ENCODE measurements at regions not wholly inside any gene's neighbourhood (a gene's known extent, or its start where the extent isn't known, plus 50 kb on each side); places are given as distances from the start of the nearest gene placed in this dataset.

DNA sequence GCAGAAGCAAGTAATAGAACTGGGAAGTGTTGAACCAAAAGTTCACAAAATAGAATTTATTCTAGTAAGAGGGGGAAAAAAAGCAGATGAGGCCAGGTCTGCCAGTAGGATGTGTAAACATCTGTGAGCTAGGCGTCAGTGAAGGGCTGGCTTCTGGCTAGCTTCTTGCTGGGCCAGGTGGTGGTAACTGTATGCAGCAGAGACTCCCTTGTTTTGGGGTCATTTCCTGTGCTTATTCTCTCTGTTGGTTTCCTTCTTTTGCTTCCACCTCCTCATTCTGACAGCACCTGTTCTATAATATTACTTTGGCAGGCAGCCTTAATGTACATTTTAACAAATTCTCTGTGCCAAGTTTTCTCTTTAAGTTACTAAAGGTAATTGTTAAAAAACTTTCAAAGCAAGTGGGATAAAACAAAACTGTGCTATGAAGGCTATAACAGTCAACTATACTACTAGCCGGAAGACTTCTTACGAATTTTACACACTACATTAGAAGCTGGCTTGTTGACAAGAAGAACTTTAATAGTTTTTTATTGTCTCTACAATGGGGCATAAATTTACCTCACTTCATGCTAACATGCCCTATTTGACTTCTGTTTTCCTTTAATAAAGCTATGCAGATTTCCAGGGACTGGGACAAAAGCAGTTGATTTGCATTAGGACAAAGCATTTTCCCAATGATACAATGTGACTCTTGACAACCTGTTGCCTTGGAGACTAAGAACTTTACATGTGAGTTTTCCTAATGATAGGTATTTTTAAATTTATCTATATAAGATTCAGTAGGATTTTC, 318.8 kb upstream of the NAALADL2 start:
- TF ChIP-seq EZH2 (IDR thresholded peaks at IDR 0.05; ENCODE audit: borderline replicate concordance, low read depth, low read length, poor library complexity, severe bottlenecking): no peak
- TF ChIP-seq, protein P1, sequence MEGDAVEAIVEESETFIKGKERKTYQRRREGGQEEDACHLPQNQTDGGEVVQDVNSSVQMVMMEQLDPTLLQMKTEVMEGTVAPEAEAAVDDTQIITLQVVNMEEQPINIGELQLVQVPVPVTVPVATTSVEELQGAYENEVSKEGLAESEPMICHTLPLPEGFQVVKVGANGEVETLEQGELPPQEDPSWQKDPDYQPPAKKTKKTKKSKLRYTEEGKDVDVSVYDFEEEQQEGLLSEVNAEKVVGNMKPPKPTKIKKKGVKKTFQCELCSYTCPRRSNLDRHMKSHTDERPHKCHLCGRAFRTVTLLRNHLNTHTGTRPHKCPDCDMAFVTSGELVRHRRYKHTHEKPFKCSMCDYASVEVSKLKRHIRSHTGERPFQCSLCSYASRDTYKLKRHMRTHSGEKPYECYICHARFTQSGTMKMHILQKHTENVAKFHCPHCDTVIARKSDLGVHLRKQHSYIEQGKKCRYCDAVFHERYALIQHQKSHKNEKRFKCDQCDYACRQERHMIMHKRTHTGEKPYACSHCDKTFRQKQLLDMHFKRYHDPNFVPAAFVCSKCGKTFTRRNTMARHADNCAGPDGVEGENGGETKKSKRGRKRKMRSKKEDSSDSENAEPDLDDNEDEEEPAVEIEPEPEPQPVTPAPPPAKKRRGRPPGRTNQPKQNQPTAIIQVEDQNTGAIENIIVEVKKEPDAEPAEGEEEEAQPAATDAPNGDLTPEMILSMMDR (conservative IDR thresholded peaks at IDR 0.05; ENCODE audit: low read depth, low read length): no peak

All from A673 (cell line).